Loucy (cell line): ENCODE measurements at regions not wholly inside any gene's neighbourhood (a gene's known extent, or its start where the extent isn't known, plus 50 kb on each side); places are given as distances from the start of the nearest gene placed in this dataset.

Experiments
- H2AFZ ChIP-seq: fragments of 200-600 bp; sonication (generic); 2 replicates; pipeline ENCODE4 v1.6.0; 2016; ENCODE audit warnings: antibody characterized with exemption, mild to moderate bottlenecking, low read length, moderate library complexity
- H3F3A ChIP-seq: fragments of 200-600 bp; 2 replicates; pipeline ENCODE4 v1.6.0; 2016; ENCODE audit warnings: antibody characterized with exemption, low read depth, mild to moderate bottlenecking
- H3K27me3 ChIP-seq: fragments of 200-600 bp; sonication (generic); 2 replicates; pipeline ENCODE4 v1.6.1; 2014; ENCODE audit warnings: low read length, mild to moderate bottlenecking; ENCODE audit not compliant: insufficient read depth, poor library complexity, severe bottlenecking
- H3K36me3 ChIP-seq: fragments of 200-600 bp; sonication (generic); 2 replicates; pipeline ENCODE4 v1.6.1; 2016; ENCODE audit warnings: low read length; ENCODE audit not compliant: insufficient read depth
- H3K4me1 ChIP-seq: fragments of 200-600 bp; sonication (generic); 2 replicates; pipeline ENCODE4 v1.5.1; 2014; ENCODE audit warnings: low read length, mild to moderate bottlenecking; ENCODE audit not compliant: insufficient read depth, poor library complexity, severe bottlenecking
- H3K4me2 ChIP-seq: fragments of 200-600 bp; sonication (generic); 2 replicates; pipeline ENCODE4 v1.6.0; 2014; ENCODE audit warnings: antibody characterized with exemption, low read length, low read depth, mild to moderate bottlenecking; ENCODE audit not compliant: poor library complexity, severe bottlenecking
- H3K4me3 ChIP-seq: fragments of 200-600 bp; sonication (generic); 2 replicates; pipeline ENCODE4 v1.5.1; 2014; ENCODE audit warnings: low read length, mild to moderate bottlenecking, mixed read lengths; ENCODE audit not compliant: poor library complexity, severe bottlenecking
- H3K79me2 ChIP-seq: fragments of 200-600 bp; sonication (generic); 2 replicates; pipeline ENCODE4 v1.6.1; 2014; ENCODE audit warnings: low read length; ENCODE audit not compliant: insufficient read depth
- H3K9ac ChIP-seq: fragments of 200-600 bp; sonication (generic); 2 replicates; pipeline ENCODE4 v1.6.0; 2014; ENCODE audit warnings: mild to moderate bottlenecking, low read depth, low read length, moderate library complexity; ENCODE audit not compliant: poor library complexity, severe bottlenecking
- H3K9me2 ChIP-seq: fragments of 200-600 bp; sonication (generic); replicated peaks from 2 replicates; pipeline ENCODE4 v1.6.1; 2016; ENCODE audit warnings: low read depth, low read length, mixed read lengths
- H3K9me3 ChIP-seq: fragments of 200-600 bp; sonication (generic); 2 replicates; pipeline ENCODE4 v1.6.1; 2014; ENCODE audit warnings: mild to moderate bottlenecking, antibody characterized with exemption, low read length, low read depth; ENCODE audit not compliant: insufficient read depth
- H4K20me1 ChIP-seq: fragments of 200-600 bp; sonication (generic); 2 replicates; pipeline ENCODE4 v1.6.0; 2014; ENCODE audit warnings: antibody characterized with exemption, low read length, mild to moderate bottlenecking; ENCODE audit not compliant: insufficient read depth, poor library complexity, severe bottlenecking
- CTCF ChIP-seq: fragments of 200-600 bp; sonication (generic); conservative IDR thresholded peaks from 2 replicates; pipeline ENCODE4 v1.5.1; 2014; ENCODE audit warnings: mild to moderate bottlenecking, antibody characterized with exemption, low read length
- EZH2phosphoT487 ChIP-seq: fragments of 200-600 bp; IDR thresholded peaks from 2 replicates; pipeline ENCODE4 v1.6.1; 2018; ENCODE audit warnings: antibody characterized with exemption, mild to moderate bottlenecking, moderate library complexity, borderline replicate concordance

GRCh38 chr6:68114463-68115047 lies 520.5 kb upstream of the ADGRB3 start:
- Histone ChIP-seq H3K9me2 (no peaks in the 10 kb centered on the region), H3K9ac (no peak overlapping the region), H3K36me3 (no peaks in the 10 kb centered on the region), H3K4me3 (no peak overlapping the region), H4K20me1 (no peaks in the 10 kb centered on the region), H3K27me3 (no peaks in the 10 kb centered on the region), H3F3A (no peaks in the 10 kb centered on the region), H3K9me3 (no peaks in the 10 kb centered on the region), H3K79me2 (no peaks in the 10 kb centered on the region), H2AFZ (no peak overlapping the region), H3K4me1 (no peaks in the 10 kb centered on the region), H3K4me2 (no peak overlapping the region)
- no peak for TF ChIP-seq EZH2phosphoT487
- TF ChIP-seq CTCF = no peak

GRCh38 chr6:68108233-68108835 lies 526.7 kb upstream of the ADGRB3 start:
- Histone ChIP-seq H3K36me3 (no peaks in the 10 kb centered on the region), H3K4me1 (no peaks in the 10 kb centered on the region), H4K20me1 (no peaks in the 10 kb centered on the region), H3K9ac (no peak overlapping the region), H2AFZ (no peak overlapping the region), H3K79me2 (no peaks in the 10 kb centered on the region), H3K27me3 (no peaks in the 10 kb centered on the region), H3K9me2 (peaks cover 3% of the 10 kb centered on the region; the same call in 1 of the 2 replicates), H3K4me3 (no peak overlapping the region), H3K9me3 (no peaks in the 10 kb centered on the region), H3K4me2 (no peak overlapping the region), H3F3A (no peaks in the 10 kb centered on the region)
- no peak for TF ChIP-seq EZH2phosphoT487
- TF ChIP-seq CTCF = no peak

- Histone ChIP-seq H3K4me1 (no peaks in the 10 kb centered on the region), H3K9me2 (no peaks in the 10 kb centered on the region), H3K27me3 (no peaks in the 10 kb centered on the region), H3F3A (no peaks in the 10 kb centered on the region), H4K20me1 (no peaks in the 10 kb centered on the region), H3K36me3 (no peaks in the 10 kb centered on the region), H2AFZ (no peak overlapping the region), H3K4me2 (no peak overlapping the region), H3K9me3 (no peaks in the 10 kb centered on the region), H3K4me3 (no peak overlapping the region), H3K79me2 (no peaks in the 10 kb centered on the region), H3K9ac (no peak overlapping the region)
- TF ChIP-seq CTCF (no peak), EZH2phosphoT487 (no peak)
Measured at GRCh38 chr6:68094070-68094469, 541.0 kb upstream of the ADGRB3 start.
